Astrocyte of the spinal cord (primary cell): ENCODE measurements at regions not wholly inside any gene's neighbourhood (a gene's known extent, or its start where the extent isn't known, plus 50 kb on each side); places are given as distances from the start of the nearest gene placed in this dataset.
"Not testable (repeated sequence)": the region's sequence is repeated elsewhere in the genome, so short reads cannot be mapped to it uniquely, and the experiment has no call there.

Source experiments
- DNase-seq: peaks from one replicate; pipeline ENCODE4 v3.0.0; 2011; ENCODE audit warnings: low read depth, low spot score
- H3K4me3 ChIP-seq: 2 replicates; pipeline ENCODE4 v1.5.1; 2011; ENCODE audit warnings: low read depth, mild to moderate bottlenecking, low read length, moderate library complexity
- CTCF ChIP-seq: IDR thresholded peaks from 2 replicates; pipeline ENCODE4 v1.5.1; 2012; ENCODE audit warnings: low read depth, mild to moderate bottlenecking, low read length, inconsistent platforms
- in situ Hi-C: cut with HindIII; loops from 2 replicates; pipeline ENCODE4 v1.10.0; 2017; ENCODE audit warnings: low sequenced_read_pairs

- TF ChIP-seq CTCF = no peak
- in situ Hi-C loops = no loop called here
- H3K4me3 ChIP-seq = no peak overlapping the region
- peak; percentile 64 for DNase-seq
Measured at GRCh38 chr2:37569986-37570679, 101.3 kb downstream of the CDC42EP3 start.

- no peak overlapping the region for H3K4me3 ChIP-seq
- peak; percentile 80 for DNase-seq
- no peak for TF ChIP-seq CTCF
- in situ Hi-C loops = no loop called here
Measured at GRCh38 chr2:37570773-37571586, 100.5 kb downstream of the CDC42EP3 start.

GRCh38 chr2:37571587-37572136, 99.8 kb downstream of the CDC42EP3 start:
- in situ Hi-C loops = no loop called here
- TF ChIP-seq CTCF = no peak
- no peak overlapping the region for H3K4me3 ChIP-seq
- no peak for DNase-seq

- H3K4me3 ChIP-seq = no peak overlapping the region
- in situ Hi-C loops = no loop called here
- peak; percentile 52 for DNase-seq
- no peak for TF ChIP-seq CTCF
Measured at GRCh38 chr2:37573451-37574388, 97.7 kb downstream of the CDC42EP3 start.

GRCh38 chr2:37575780-37576179, 95.7 kb downstream of the CDC42EP3 start:
- DNase-seq = no peak
- no peak for TF ChIP-seq CTCF
- in situ Hi-C loops = no loop called here
- no peak overlapping the region for H3K4me3 ChIP-seq

DNA sequence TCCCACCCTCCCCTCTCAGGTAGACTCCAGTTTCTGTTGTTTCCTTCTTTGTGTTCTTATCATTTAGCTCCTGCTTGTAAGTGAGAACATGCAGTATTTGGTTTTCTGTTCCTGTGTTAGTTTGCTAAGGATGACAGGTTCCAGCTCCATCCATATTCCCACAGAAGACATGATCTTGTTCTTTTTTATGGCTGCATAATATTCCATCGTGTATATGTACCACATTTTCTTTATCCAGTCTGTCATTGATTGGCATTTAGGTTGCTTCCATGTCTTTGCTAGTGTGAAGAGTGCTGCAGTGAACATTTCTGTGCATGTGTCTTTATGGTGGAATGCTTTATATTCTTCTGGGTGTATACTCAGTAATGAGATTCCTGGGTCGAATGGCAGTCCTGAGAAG, 95.2 kb downstream of the CDC42EP3 start:
- in situ Hi-C loops, DNase-seq: not testable (repeated sequence)

More for the DNA sequence above, 95.2 kb downstream of the CDC42EP3 start:
- not testable (repeated sequence) for H3K4me3 ChIP-seq
